Right lobe of liver (tissue), 4 donors: ENCODE measurements at regions not wholly inside any gene's neighbourhood (a gene's known extent, or its start where the extent isn't known, plus 50 kb on each side); places are given as distances from the start of the nearest gene placed in this dataset.

Source experiments
- POLR2A ChIP-seq: fragments of 450-650 bp; IDR thresholded peaks from one replicate; pipeline ENCODE4 v1.6.1; 2017; ENCODE audit warnings: antibody characterized with exemption, mild to moderate bottlenecking
- TF ChIP-seq, protein P1 (sequence below), 4 donors: fragments of 200-600 bp in 3 of 4; fragments of 450-650 bp in 1 of 4; IDR thresholded peaks; one replicate each; pipeline versions ENCODE4 v1.5.1 to v1.8.0; 2016 to 2022; ENCODE audit warnings: antibody characterized with exemption in 4 of 4, mild to moderate bottlenecking in 2 of 4
- donor health status: DM: no; HTN: no; CAD: no.
- donor health status: DM: no; HTN: no; CAD: no.
- donor health status: DM: no; HTN: yes; CAD: no.

DNA sequence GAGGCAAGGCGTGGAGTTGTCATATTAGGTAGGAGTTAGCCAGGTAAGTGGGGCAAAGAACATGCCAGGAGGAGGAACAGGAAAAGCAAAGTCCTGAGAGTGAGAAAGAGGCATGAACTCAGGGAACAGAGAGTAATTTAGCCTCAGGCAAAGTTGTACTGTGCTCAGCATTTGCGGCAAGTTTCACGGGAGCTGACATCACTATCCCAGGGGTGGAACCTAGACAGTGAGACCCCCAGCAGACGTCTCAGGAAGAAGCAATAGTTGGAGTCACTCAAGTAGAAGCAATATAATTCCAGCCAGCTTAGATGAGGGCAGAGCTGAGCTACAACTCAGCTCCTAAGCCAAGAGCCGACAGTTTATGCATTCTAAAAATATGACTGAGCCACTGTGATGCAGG lies 426.0 kb upstream of the ISX start:
- TF ChIP-seq, protein P1, sequence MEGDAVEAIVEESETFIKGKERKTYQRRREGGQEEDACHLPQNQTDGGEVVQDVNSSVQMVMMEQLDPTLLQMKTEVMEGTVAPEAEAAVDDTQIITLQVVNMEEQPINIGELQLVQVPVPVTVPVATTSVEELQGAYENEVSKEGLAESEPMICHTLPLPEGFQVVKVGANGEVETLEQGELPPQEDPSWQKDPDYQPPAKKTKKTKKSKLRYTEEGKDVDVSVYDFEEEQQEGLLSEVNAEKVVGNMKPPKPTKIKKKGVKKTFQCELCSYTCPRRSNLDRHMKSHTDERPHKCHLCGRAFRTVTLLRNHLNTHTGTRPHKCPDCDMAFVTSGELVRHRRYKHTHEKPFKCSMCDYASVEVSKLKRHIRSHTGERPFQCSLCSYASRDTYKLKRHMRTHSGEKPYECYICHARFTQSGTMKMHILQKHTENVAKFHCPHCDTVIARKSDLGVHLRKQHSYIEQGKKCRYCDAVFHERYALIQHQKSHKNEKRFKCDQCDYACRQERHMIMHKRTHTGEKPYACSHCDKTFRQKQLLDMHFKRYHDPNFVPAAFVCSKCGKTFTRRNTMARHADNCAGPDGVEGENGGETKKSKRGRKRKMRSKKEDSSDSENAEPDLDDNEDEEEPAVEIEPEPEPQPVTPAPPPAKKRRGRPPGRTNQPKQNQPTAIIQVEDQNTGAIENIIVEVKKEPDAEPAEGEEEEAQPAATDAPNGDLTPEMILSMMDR (IDR thresholded peaks at IDR 0.05): no peak
- TF ChIP-seq POLR2A: no peak
